IPS-NIHi7 (cell line): ENCODE measurements at regions not wholly inside any gene's neighbourhood (a gene's known extent, or its start where the extent isn't known, plus 50 kb on each side); places are given as distances from the start of the nearest gene placed in this dataset.

ENCODE experiments used
- DNase-seq: peaks from one replicate; pipeline ENCODE4 v3.0.0; 2012; ENCODE audit warnings: mixed read lengths; ENCODE audit errors: extremely low spot score

- no peak for DNase-seq
These were observed 78.2 kb upstream of the GPR12 start for GRCh38 chr13:26838821-26839220.

- no peak for DNase-seq
These were observed 77.4 kb upstream of the GPR12 start for GRCh38 chr13:26837997-26838396.

- no peak for DNase-seq
These were observed 76.5 kb upstream of the GPR12 start for GRCh38 chr13:26837102-26837501.

- no peak for DNase-seq
These were observed 76.0 kb upstream of the GPR12 start for GRCh38 chr13:26836626-26837025.

GRCh38 chr13:26834646-26835045 is 74.1 kb upstream of the GPR12 start:
- DNase-seq = no peak

GRCh38 chr13:26831336-26831908 is 70.8 kb upstream of the GPR12 start:
- DNase-seq = no peak

GRCh38 chr13:26829716-26830115 is 69.1 kb upstream of the GPR12 start:
- no peak for DNase-seq

GRCh38 chr13:26824581-26824980 is 64.0 kb upstream of the GPR12 start:
- no peak for DNase-seq

- no peak for DNase-seq
These were observed 61.6 kb upstream of the GPR12 start for GRCh38 chr13:26822146-26822545.

- DNase-seq = no peak
These were observed 61.1 kb upstream of the GPR12 start for GRCh38 chr13:26821672-26822071.

GRCh38 chr13:26820871-26821270 is 60.3 kb upstream of the GPR12 start:
- DNase-seq = no peak

GRCh38 chr13:26819046-26819445 is 58.5 kb upstream of the GPR12 start:
- DNase-seq = no peak

- DNase-seq = no peak
These were observed 56.3 kb upstream of the GPR12 start for GRCh38 chr13:26816881-26817280.

- DNase-seq = no peak
These were observed 53.4 kb upstream of the GPR12 start for GRCh38 chr13:26813980-26814348.

GRCh38 chr13:26813321-26813979 is 52.9 kb upstream of the GPR12 start:
- DNase-seq = no peak

GRCh38 chr13:26811581-26811980 is 51.0 kb upstream of the GPR12 start:
- no peak for DNase-seq
